ENCODE measurements at regions not wholly inside any gene's neighbourhood (a gene's known extent, or its start where the extent isn't known, plus 50 kb on each side); places are given as distances from the start of the nearest gene placed in this dataset.

DNA sequence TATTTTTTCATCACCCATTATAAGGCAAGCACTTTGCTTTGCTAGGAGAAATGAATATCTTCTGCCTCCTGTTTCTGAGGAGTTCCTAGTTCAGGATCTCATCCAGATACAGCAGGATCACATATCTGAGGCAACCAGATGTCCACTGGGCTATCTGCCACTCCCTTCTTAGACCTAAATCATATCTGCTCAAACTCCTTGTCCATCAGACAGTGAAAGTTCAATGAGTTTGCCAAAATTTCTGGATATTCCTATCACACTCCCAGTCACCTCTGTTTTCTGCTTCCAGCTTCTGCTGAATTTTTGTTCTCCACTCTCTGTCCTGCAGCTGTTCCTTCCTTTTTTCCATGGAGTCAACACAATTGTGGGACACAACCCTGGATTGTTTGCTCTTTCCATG lies 54.2 kb upstream of the BASP1 start:
- TF ChIP-seq EZH2 (optimal IDR thresholded peaks at IDR 0.05; ENCODE audit: low read depth, low read length) (no peak), EZH2phosphoT487 (IDR thresholded peaks at IDR 0.05; ENCODE audit: low read length) (no peak)
